Loucy (cell line): ENCODE measurements at regions not wholly inside any gene's neighbourhood (a gene's known extent, or its start where the extent isn't known, plus 50 kb on each side); places are given as distances from the start of the nearest gene placed in this dataset.

Source experiments
- H2AFZ ChIP-seq: fragments of 200-600 bp; sonication (generic); 2 replicates; pipeline ENCODE4 v1.6.0; 2016; ENCODE audit warnings: antibody characterized with exemption, mild to moderate bottlenecking, low read length, moderate library complexity
- H3F3A ChIP-seq: fragments of 200-600 bp; 2 replicates; pipeline ENCODE4 v1.6.0; 2016; ENCODE audit warnings: antibody characterized with exemption, low read depth, mild to moderate bottlenecking
- H3K27me3 ChIP-seq: fragments of 200-600 bp; sonication (generic); 2 replicates; pipeline ENCODE4 v1.6.1; 2014; ENCODE audit warnings: low read length, mild to moderate bottlenecking; ENCODE audit not compliant: insufficient read depth, poor library complexity, severe bottlenecking
- H3K36me3 ChIP-seq: fragments of 200-600 bp; sonication (generic); 2 replicates; pipeline ENCODE4 v1.6.1; 2016; ENCODE audit warnings: low read length; ENCODE audit not compliant: insufficient read depth
- H3K4me1 ChIP-seq: fragments of 200-600 bp; sonication (generic); 2 replicates; pipeline ENCODE4 v1.5.1; 2014; ENCODE audit warnings: low read length, mild to moderate bottlenecking; ENCODE audit not compliant: insufficient read depth, poor library complexity, severe bottlenecking
- H3K4me2 ChIP-seq: fragments of 200-600 bp; sonication (generic); 2 replicates; pipeline ENCODE4 v1.6.0; 2014; ENCODE audit warnings: antibody characterized with exemption, low read length, low read depth, mild to moderate bottlenecking; ENCODE audit not compliant: poor library complexity, severe bottlenecking
- H3K4me3 ChIP-seq: fragments of 200-600 bp; sonication (generic); 2 replicates; pipeline ENCODE4 v1.5.1; 2014; ENCODE audit warnings: low read length, mild to moderate bottlenecking, mixed read lengths; ENCODE audit not compliant: poor library complexity, severe bottlenecking
- H3K79me2 ChIP-seq: fragments of 200-600 bp; sonication (generic); 2 replicates; pipeline ENCODE4 v1.6.1; 2014; ENCODE audit warnings: low read length; ENCODE audit not compliant: insufficient read depth
- H3K9ac ChIP-seq: fragments of 200-600 bp; sonication (generic); 2 replicates; pipeline ENCODE4 v1.6.0; 2014; ENCODE audit warnings: mild to moderate bottlenecking, low read depth, low read length, moderate library complexity; ENCODE audit not compliant: poor library complexity, severe bottlenecking
- H3K9me2 ChIP-seq: fragments of 200-600 bp; sonication (generic); replicated peaks from 2 replicates; pipeline ENCODE4 v1.6.1; 2016; ENCODE audit warnings: low read depth, low read length, mixed read lengths
- H3K9me3 ChIP-seq: fragments of 200-600 bp; sonication (generic); 2 replicates; pipeline ENCODE4 v1.6.1; 2014; ENCODE audit warnings: mild to moderate bottlenecking, antibody characterized with exemption, low read length, low read depth; ENCODE audit not compliant: insufficient read depth
- H4K20me1 ChIP-seq: fragments of 200-600 bp; sonication (generic); 2 replicates; pipeline ENCODE4 v1.6.0; 2014; ENCODE audit warnings: antibody characterized with exemption, low read length, mild to moderate bottlenecking; ENCODE audit not compliant: insufficient read depth, poor library complexity, severe bottlenecking
- EZH2phosphoT487 ChIP-seq: fragments of 200-600 bp; IDR thresholded peaks from 2 replicates; pipeline ENCODE4 v1.6.1; 2018; ENCODE audit warnings: antibody characterized with exemption, mild to moderate bottlenecking, moderate library complexity, borderline replicate concordance
- TF ChIP-seq, protein P1 (sequence below): fragments of 200-600 bp; sonication (generic); conservative IDR thresholded peaks from 2 replicates; pipeline ENCODE4 v1.5.1; 2014; ENCODE audit warnings: mild to moderate bottlenecking, antibody characterized with exemption, low read length

GRCh38 chr13:42671502-42671901, 97.5 kb downstream of the TNFSF11 start:
- H3K4me1 ChIP-seq = no peaks in the 10 kb centered on the region
- H3K4me3 ChIP-seq = no peak overlapping the region
- no peaks in the 10 kb centered on the region for H3K36me3 ChIP-seq
- no peak overlapping the region for H3K9ac ChIP-seq
- H3K4me2 ChIP-seq = no peak overlapping the region
- H3F3A ChIP-seq = no peaks in the 10 kb centered on the region
- no peak overlapping the region for H2AFZ ChIP-seq
- no peak for TF ChIP-seq EZH2phosphoT487
- TF ChIP-seq, protein P1, sequence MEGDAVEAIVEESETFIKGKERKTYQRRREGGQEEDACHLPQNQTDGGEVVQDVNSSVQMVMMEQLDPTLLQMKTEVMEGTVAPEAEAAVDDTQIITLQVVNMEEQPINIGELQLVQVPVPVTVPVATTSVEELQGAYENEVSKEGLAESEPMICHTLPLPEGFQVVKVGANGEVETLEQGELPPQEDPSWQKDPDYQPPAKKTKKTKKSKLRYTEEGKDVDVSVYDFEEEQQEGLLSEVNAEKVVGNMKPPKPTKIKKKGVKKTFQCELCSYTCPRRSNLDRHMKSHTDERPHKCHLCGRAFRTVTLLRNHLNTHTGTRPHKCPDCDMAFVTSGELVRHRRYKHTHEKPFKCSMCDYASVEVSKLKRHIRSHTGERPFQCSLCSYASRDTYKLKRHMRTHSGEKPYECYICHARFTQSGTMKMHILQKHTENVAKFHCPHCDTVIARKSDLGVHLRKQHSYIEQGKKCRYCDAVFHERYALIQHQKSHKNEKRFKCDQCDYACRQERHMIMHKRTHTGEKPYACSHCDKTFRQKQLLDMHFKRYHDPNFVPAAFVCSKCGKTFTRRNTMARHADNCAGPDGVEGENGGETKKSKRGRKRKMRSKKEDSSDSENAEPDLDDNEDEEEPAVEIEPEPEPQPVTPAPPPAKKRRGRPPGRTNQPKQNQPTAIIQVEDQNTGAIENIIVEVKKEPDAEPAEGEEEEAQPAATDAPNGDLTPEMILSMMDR = no peak
- H3K9me3 ChIP-seq = no peaks in the 10 kb centered on the region
- no peaks in the 10 kb centered on the region for H4K20me1 ChIP-seq
- H3K27me3 ChIP-seq = no peaks in the 10 kb centered on the region
- H3K79me2 ChIP-seq = no peaks in the 10 kb centered on the region
- H3K9me2 ChIP-seq = no peaks in the 10 kb centered on the region

DNA sequence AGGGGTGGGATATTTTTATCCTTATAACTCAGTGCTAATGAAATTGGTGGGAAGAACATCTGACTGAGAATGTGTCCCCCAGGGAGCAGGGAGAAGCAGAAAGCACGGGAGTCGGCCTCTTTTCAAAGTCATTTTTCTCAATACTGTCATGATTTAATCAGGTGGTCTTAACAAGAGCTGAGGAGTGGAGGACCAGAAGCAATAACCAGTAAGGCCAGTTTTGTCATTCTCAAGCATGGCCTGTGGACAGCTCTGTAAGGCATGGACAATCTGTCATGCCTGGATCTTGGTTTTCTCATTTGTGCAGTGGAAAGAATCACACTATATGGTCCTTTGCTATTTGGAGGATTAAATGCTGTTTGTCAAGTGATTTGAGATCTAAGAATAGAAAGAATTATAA, 99.7 kb downstream of the TNFSF11 start:
- Histone ChIP-seq H2AFZ (no peak overlapping the region), H3K4me3 (no peak overlapping the region), H3F3A (no peaks in the 10 kb centered on the region), H3K79me2 (no peaks in the 10 kb centered on the region), H3K4me1 (peaks cover 12% of the 10 kb centered on the region), H4K20me1 (no peaks in the 10 kb centered on the region), H3K4me2 (no peak overlapping the region), H3K9ac (no peak overlapping the region), H3K36me3 (no peaks in the 10 kb centered on the region), H3K27me3 (no peaks in the 10 kb centered on the region), H3K9me3 (no peaks in the 10 kb centered on the region), H3K9me2 (no peaks in the 10 kb centered on the region)
- no peak for TF ChIP-seq EZH2phosphoT487
- TF ChIP-seq, protein P1 = no peak

GRCh38 chr13:42680748-42681147, 100.6 kb upstream of the FAM216B start:
- H3K4me1 ChIP-seq = peaks cover 12% of the 10 kb centered on the region
- no peaks in the 10 kb centered on the region for H3K27me3 ChIP-seq
- TF ChIP-seq, protein P1 = no peak
- no peak for TF ChIP-seq EZH2phosphoT487
- H3K4me2 ChIP-seq = no peak overlapping the region
- no peak overlapping the region for H2AFZ ChIP-seq
- no peaks in the 10 kb centered on the region for H3K36me3 ChIP-seq
- no peaks in the 10 kb centered on the region for H3K9me3 ChIP-seq
- no peak overlapping the region for H3K4me3 ChIP-seq
- H3K9ac ChIP-seq = no peak overlapping the region
- H4K20me1 ChIP-seq = no peaks in the 10 kb centered on the region
- H3K79me2 ChIP-seq = no peaks in the 10 kb centered on the region
- H3K9me2 ChIP-seq = no peaks in the 10 kb centered on the region
- no peaks in the 10 kb centered on the region for H3F3A ChIP-seq
